ENCODE measurements at regions not wholly inside any gene's neighbourhood (a gene's known extent, or its start where the extent isn't known, plus 50 kb on each side); places are given as distances from the start of the nearest gene placed in this dataset.

DNA sequence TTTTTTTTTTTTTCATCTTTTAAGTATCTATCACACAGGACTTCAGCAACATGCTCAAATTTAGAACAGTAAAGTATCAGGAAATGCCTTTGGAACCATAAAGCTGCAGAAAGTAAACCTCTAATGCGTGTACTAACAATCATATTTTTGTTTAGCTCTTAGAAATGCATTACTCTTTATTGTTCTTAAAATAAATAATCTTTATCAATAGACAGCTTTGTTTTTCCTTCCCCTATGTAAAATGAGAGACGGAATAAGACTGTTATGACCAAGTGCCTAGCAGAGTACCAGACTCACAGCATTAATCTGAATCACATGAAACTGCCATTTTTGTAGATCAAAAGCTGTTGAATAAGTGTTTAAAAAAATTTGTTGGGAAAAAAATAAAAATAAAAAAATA, 50.5 kb upstream of the COL25A1 start:
- TF ChIP-seq, protein P1, sequence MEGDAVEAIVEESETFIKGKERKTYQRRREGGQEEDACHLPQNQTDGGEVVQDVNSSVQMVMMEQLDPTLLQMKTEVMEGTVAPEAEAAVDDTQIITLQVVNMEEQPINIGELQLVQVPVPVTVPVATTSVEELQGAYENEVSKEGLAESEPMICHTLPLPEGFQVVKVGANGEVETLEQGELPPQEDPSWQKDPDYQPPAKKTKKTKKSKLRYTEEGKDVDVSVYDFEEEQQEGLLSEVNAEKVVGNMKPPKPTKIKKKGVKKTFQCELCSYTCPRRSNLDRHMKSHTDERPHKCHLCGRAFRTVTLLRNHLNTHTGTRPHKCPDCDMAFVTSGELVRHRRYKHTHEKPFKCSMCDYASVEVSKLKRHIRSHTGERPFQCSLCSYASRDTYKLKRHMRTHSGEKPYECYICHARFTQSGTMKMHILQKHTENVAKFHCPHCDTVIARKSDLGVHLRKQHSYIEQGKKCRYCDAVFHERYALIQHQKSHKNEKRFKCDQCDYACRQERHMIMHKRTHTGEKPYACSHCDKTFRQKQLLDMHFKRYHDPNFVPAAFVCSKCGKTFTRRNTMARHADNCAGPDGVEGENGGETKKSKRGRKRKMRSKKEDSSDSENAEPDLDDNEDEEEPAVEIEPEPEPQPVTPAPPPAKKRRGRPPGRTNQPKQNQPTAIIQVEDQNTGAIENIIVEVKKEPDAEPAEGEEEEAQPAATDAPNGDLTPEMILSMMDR (IDR thresholded peaks at IDR 0.05), result no peak
- Histone ChIP-seq H3K4me1 (ENCODE audit: control insufficient read depth, insufficient read depth, low read length) (peaks cover 3% of the 10 kb centered on the region), H3K27ac (ENCODE audit: low read length) (no peak overlapping the region), H3K9me3 (ENCODE audit: control insufficient read depth, insufficient read depth, low read length) (peaks cover 4% of the 10 kb centered on the region), H3K27me3 (ENCODE audit: control insufficient read depth, insufficient read depth, low read length) (peaks cover 29% of the 10 kb centered on the region), H3K36me3 (ENCODE audit: control insufficient read depth, insufficient read depth, low read length) (no peaks in the 10 kb centered on the region), H3K4me3 (ENCODE audit: low read length) (no peak overlapping the region)
- no peak overlapping the region for H3K4me3 Mint-ChIP-seq
- no peak for ATAC-seq
- intact Hi-C loops (cut with micrococcal nuclease), result no loop called here
- no peak overlapping the region for H3K27ac Mint-ChIP-seq
- peaks cover 11% of the 10 kb centered on the region for H3K36me3 Mint-ChIP-seq
- DNase-seq, result no peak
- WGBS (ENCODE audit: insufficient coverage), result no CpG with 5 or more reads among the region's 2 CpGs
- H3K4me1 Mint-ChIP-seq, result peaks cover 10 to 18% of the 10 kb centered on the region in 2 donors
- H3K9me3 Mint-ChIP-seq, result no peaks in the 10 kb centered on the region
- H3K27me3 Mint-ChIP-seq (ENCODE audit: low read depth in 2 of 2), result peaks cover 35 to 82% of the 10 kb centered on the region in 2 donors

Measured in natural killer cell (primary cell).